ENCODE measurements at regions not wholly inside any gene's neighbourhood (a gene's known extent, or its start where the extent isn't known, plus 50 kb on each side); places are given as distances from the start of the nearest gene placed in this dataset.
"Not testable (repeated sequence)": the region's sequence is repeated elsewhere in the genome, so short reads cannot be mapped to it uniquely, and the experiment has no call there.

DNA sequence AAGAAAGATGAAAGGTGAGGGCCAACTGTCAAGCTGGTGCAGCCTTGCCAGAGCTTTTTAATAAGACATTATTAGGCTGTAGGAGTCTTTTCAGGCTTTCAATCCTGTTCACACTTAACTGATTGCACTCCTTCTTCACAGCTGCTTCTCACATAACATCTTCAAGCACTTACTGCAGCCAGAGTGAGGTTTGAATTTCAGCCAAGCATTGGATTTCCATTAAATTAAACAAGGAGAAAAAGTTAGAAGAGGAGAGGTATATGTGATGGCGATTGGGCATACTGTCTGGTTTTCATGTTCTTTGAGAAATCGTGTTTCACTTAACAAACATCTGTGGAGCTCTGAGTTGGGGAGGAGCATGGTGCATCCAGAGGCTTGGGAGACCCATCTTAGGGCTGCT, 392.8 kb upstream of the LRRC3B start:
- ATAC-seq (ENCODE audit: low read depth in 2 of 2) (no peak), DNase-seq (no peak)
- no peaks in the 10 kb centered on the region for H3K36me3 Mint-ChIP-seq
- Histone ChIP-seq H3K27ac (ENCODE audit: insufficient read depth, low read length, poor library complexity, severe bottlenecking) (no peak overlapping the region), H3K27me3 (ENCODE audit: control insufficient read depth, insufficient read depth, low read length) (no peaks in the 10 kb centered on the region), H3K4me3 (ENCODE audit: low read depth, low read length) (no peak overlapping the region), H3K36me3 (ENCODE audit: control insufficient read depth, insufficient read depth, low read length) (no peaks in the 10 kb centered on the region), H3K9me3 (ENCODE audit: control insufficient read depth in 2 of 2, low read length in 2 of 2) (no peaks in the 10 kb centered on the region), H3K4me1 (ENCODE audit: control insufficient read depth, insufficient read depth, low read length, poor library complexity, severe bottlenecking) (no peaks in the 10 kb centered on the region)
- H3K27me3 Mint-ChIP-seq = no peaks in the 10 kb centered on the region
- no peaks in the 10 kb centered on the region for H3K4me1 Mint-ChIP-seq
- H3K4me3 Mint-ChIP-seq = no peak overlapping the region
- no peak overlapping the region for H3K27ac Mint-ChIP-seq
- peaks cover 0 to 5% (median 2%) of the 10 kb centered on the region in 7 donors for H3K9me3 Mint-ChIP-seq

DNA sequence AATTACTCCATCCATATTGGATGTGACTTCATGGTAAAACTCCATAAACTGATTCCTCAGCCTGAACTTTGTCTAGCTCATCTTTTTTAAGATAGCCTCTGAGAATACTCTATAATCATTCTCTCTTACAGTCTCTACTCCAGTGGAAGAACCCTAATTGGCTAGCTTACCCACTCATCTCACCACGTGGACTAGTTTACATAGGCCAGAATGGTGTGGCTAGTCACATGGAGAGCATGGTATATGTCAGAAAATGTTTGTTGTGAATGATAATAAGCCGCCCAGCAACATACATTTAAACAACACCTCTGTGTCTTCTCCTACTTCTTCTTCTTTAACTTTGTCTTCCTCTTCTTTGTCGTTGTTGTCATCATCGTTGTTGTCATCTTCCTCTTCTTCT, 389.2 kb upstream of the LRRC3B start:
- H3K9me3 Mint-ChIP-seq = peaks cover 0 to 6% (median under 1%) of the 10 kb centered on the region in 7 donors
- no peaks in the 10 kb centered on the region for H3K4me1 ChIP-seq (ENCODE audit: control insufficient read depth, insufficient read depth, low read length, poor library complexity, severe bottlenecking)
- H3K4me3 Mint-ChIP-seq = no peak overlapping the region
- no peaks in the 10 kb centered on the region for H3K36me3 ChIP-seq (ENCODE audit: control insufficient read depth, insufficient read depth, low read length)
- no peaks in the 10 kb centered on the region for H3K36me3 Mint-ChIP-seq
- H3K27me3 ChIP-seq (ENCODE audit: control insufficient read depth, insufficient read depth, low read length) = no peaks in the 10 kb centered on the region
- no peak overlapping the region for H3K4me3 ChIP-seq (ENCODE audit: low read depth, low read length)
- no peaks in the 10 kb centered on the region for H3K9me3 ChIP-seq (ENCODE audit: control insufficient read depth in 2 of 2, low read length in 2 of 2)
- DNase-seq (no peak), ATAC-seq (ENCODE audit: low read depth in 2 of 2) (no peak)
- no peak overlapping the region for H3K27ac ChIP-seq (ENCODE audit: insufficient read depth, low read length, poor library complexity, severe bottlenecking)
- H3K27ac Mint-ChIP-seq = no peak overlapping the region
- no peaks in the 10 kb centered on the region for H3K27me3 Mint-ChIP-seq
- H3K4me1 Mint-ChIP-seq = no peaks in the 10 kb centered on the region

DNA sequence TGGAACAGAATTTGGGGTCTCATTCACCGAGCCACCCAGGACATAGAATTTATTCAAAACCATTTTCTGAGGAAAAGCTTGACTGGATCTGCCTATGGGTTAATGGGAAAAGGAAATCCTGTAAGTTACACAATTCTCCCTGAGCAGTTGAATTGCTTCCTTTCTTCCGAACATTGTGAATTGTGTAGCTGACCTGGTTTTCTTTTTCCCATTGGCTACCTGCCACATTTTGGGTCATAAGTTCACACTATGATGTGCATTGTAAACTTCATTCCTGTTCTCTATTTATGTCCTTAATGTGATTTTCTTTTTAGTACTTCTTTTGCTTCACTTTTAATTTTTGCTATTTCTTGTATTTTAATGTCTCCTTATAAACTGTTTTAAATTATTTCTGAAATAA, 386.0 kb upstream of the LRRC3B start:
- Mint-ChIP-seq H3K36me3 (no peaks in the 10 kb centered on the region), H3K9me3 (peaks cover 0 to 5% (median 0%) of the 10 kb centered on the region in 7 donors), H3K4me1 (no peaks in the 10 kb centered on the region), H3K4me3 (no peak overlapping the region), H3K27me3 (no peaks in the 10 kb centered on the region), H3K27ac (no peak overlapping the region)
- H3K4me3 ChIP-seq (ENCODE audit: low read depth, low read length) = no peak overlapping the region
- H3K27me3 ChIP-seq (ENCODE audit: control insufficient read depth, insufficient read depth, low read length) = no peaks in the 10 kb centered on the region
- H3K27ac ChIP-seq (ENCODE audit: insufficient read depth, low read length, poor library complexity, severe bottlenecking) = no peak overlapping the region
- no peaks in the 10 kb centered on the region for H3K9me3 ChIP-seq (ENCODE audit: control insufficient read depth in 2 of 2, low read length in 2 of 2)
- H3K4me1 ChIP-seq (ENCODE audit: control insufficient read depth, insufficient read depth, low read length, poor library complexity, severe bottlenecking) = no peaks in the 10 kb centered on the region
- no peak for DNase-seq
- no peaks in the 10 kb centered on the region for H3K36me3 ChIP-seq (ENCODE audit: control insufficient read depth, insufficient read depth, low read length)
- ATAC-seq (ENCODE audit: low read depth in 2 of 2) = no peak

DNA sequence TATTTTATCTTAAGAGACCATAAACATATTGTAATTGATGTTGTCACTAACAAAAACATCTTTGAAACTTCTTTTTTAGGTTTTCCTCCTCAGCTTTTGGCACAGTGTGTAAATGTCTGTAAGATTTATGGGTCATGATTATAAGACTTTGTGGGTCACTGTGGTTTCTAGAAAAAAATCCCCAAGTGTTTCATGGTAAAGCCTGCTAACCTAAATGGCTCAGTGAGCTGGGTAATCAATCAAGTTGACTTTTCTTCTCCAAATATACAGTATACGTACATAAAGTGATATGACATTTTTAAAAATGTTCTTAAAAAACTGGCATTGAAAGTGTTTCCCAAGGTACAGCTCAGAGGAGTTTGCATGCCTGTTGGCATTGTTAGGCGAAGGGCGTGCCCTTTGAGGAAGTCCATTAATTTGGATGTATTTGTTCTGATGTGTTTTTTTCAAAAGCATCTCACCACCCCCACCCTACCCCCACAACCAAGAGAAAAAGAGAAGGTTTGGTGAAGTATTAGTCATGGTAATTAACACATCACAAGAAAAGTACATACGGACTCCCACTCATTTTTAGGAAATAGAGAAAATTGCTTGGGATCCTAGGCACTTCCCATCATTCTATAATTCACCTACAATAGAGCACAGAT, 385.4 kb upstream of the LRRC3B start:
- ATAC-seq (ENCODE audit: low read depth in 2 of 2) = no peak
- no peak overlapping the region for H3K4me3 Mint-ChIP-seq
- H3K9me3 ChIP-seq (ENCODE audit: control insufficient read depth in 2 of 2, low read length in 2 of 2) = no peaks in the 10 kb centered on the region
- no peak overlapping the region for H3K27ac Mint-ChIP-seq
- no peaks in the 10 kb centered on the region for H3K27me3 Mint-ChIP-seq
- H3K36me3 Mint-ChIP-seq = no peaks in the 10 kb centered on the region
- H3K27me3 ChIP-seq (ENCODE audit: control insufficient read depth, insufficient read depth, low read length) = no peaks in the 10 kb centered on the region
- peaks cover 0 to 8% (median 2%) of the 10 kb centered on the region in 7 donors for H3K9me3 Mint-ChIP-seq
- H3K36me3 ChIP-seq (ENCODE audit: control insufficient read depth, insufficient read depth, low read length) = no peaks in the 10 kb centered on the region
- no peak overlapping the region for H3K27ac ChIP-seq (ENCODE audit: insufficient read depth, low read length, poor library complexity, severe bottlenecking)
- no peak for DNase-seq
- no peak overlapping the region for H3K4me3 ChIP-seq (ENCODE audit: low read depth, low read length)
- H3K4me1 ChIP-seq (ENCODE audit: control insufficient read depth, insufficient read depth, low read length, poor library complexity, severe bottlenecking) = no peaks in the 10 kb centered on the region
- H3K4me1 Mint-ChIP-seq = no peaks in the 10 kb centered on the region

DNA sequence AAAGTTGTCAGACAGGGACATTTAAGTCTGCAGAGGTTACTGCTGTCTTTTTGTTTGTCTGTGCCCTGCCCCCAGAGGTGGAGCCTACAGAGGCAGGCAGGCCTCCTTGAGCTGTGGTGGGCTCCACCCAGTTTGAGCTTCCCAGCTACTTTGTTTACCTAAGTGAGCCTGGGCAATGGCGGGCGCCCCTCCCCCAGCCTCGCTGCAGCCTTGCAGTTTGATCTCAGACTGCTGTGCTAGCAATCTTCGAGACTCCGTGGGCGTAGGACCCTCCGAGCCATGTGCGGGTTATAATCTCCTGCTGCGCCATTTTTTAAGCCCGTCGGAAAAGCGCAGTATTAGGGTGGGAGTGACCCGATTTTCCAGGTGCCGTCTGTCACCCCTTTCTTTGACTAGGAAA, 378.0 kb upstream of the LRRC3B start:
- H3K4me1 ChIP-seq (ENCODE audit: control insufficient read depth, insufficient read depth, low read length, poor library complexity, severe bottlenecking); H3K36me3 Mint-ChIP-seq; H3K4me3 Mint-ChIP-seq; H3K27me3 ChIP-seq (ENCODE audit: control insufficient read depth, insufficient read depth, low read length); H3K27ac ChIP-seq (ENCODE audit: insufficient read depth, low read length, poor library complexity, severe bottlenecking); DNase-seq; H3K4me1 Mint-ChIP-seq; H3K9me3 ChIP-seq (ENCODE audit: control insufficient read depth in 2 of 2, low read length in 2 of 2); ATAC-seq (ENCODE audit: low read depth in 2 of 2); H3K36me3 ChIP-seq (ENCODE audit: control insufficient read depth, insufficient read depth, low read length); H3K27me3 Mint-ChIP-seq; H3K27ac Mint-ChIP-seq; H3K4me3 ChIP-seq (ENCODE audit: low read depth, low read length): not testable (repeated sequence)
- peaks cover 0 to 12% (median 2%) of the 10 kb centered on the region in 7 donors for H3K9me3 Mint-ChIP-seq

DNA sequence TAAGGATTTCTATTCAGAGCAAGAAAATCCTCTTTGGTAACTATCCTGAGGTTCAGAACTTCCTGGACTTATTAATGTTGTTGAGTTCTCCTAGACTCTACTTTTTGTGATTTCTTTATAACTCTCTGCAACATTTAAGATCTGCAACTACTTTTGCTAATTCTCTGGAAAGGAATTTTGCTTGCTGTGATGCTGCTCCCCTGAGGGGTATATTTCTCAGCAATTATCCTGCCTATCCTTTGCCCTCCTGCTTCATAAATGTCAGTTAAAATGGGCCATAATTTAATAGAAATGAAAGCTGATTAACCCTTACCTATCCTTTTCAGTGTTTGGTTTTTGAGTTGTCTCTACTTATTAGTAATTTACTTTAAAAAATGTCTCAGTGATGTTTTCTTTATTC, 377.3 kb upstream of the LRRC3B start:
- Mint-ChIP-seq H3K9me3 (peaks cover 0 to 12% (median 4%) of the 10 kb centered on the region in 7 donors), H3K27me3 (no peaks in the 10 kb centered on the region), H3K4me3 (no peak overlapping the region), H3K4me1 (no peaks in the 10 kb centered on the region), H3K27ac (no peak overlapping the region), H3K36me3 (no peaks in the 10 kb centered on the region)
- no peaks in the 10 kb centered on the region for H3K9me3 ChIP-seq (ENCODE audit: control insufficient read depth in 2 of 2, low read length in 2 of 2)
- H3K27ac ChIP-seq (ENCODE audit: insufficient read depth, low read length, poor library complexity, severe bottlenecking) = no peak overlapping the region
- DNase-seq = no peak
- no peak for ATAC-seq (ENCODE audit: low read depth in 2 of 2)
- no peaks in the 10 kb centered on the region for H3K36me3 ChIP-seq (ENCODE audit: control insufficient read depth, insufficient read depth, low read length)
- H3K27me3 ChIP-seq (ENCODE audit: control insufficient read depth, insufficient read depth, low read length) = no peaks in the 10 kb centered on the region
- H3K4me3 ChIP-seq (ENCODE audit: low read depth, low read length) = no peak overlapping the region
- H3K4me1 ChIP-seq (ENCODE audit: control insufficient read depth, insufficient read depth, low read length, poor library complexity, severe bottlenecking) = no peaks in the 10 kb centered on the region

DNA sequence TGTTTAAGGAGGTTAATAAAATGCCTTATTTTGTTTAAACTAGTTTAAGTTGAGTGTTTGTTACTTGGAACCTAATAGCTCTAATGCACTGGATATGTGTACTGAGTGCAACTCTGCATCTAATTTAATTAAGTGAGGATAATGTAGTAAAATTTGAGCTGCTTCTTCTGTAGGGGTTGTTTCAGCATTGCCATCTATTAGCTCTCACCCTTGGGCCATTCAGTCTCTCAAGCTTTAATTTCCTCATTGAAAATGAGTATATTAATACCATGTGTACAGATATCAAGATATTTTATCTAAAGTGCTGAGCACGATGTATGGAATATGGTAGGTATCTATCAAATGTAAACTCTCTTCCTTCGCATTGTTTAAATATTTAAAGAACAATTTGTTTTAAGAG, 375.7 kb upstream of the LRRC3B start:
- Mint-ChIP-seq H3K9me3 (peaks cover 0 to 14% (median 4%) of the 10 kb centered on the region in 7 donors), H3K27ac (no peak overlapping the region), H3K4me3 (no peak overlapping the region), H3K4me1 (no peaks in the 10 kb centered on the region), H3K27me3 (no peaks in the 10 kb centered on the region), H3K36me3 (no peaks in the 10 kb centered on the region)
- no peaks in the 10 kb centered on the region for H3K27me3 ChIP-seq (ENCODE audit: control insufficient read depth, insufficient read depth, low read length)
- H3K27ac ChIP-seq (ENCODE audit: insufficient read depth, low read length, poor library complexity, severe bottlenecking) = no peak overlapping the region
- DNase-seq (no peak), ATAC-seq (ENCODE audit: low read depth in 2 of 2) (no peak)
- H3K4me1 ChIP-seq (ENCODE audit: control insufficient read depth, insufficient read depth, low read length, poor library complexity, severe bottlenecking) = no peaks in the 10 kb centered on the region
- no peaks in the 10 kb centered on the region for H3K36me3 ChIP-seq (ENCODE audit: control insufficient read depth, insufficient read depth, low read length)
- H3K4me3 ChIP-seq (ENCODE audit: low read depth, low read length) = no peak overlapping the region
- H3K9me3 ChIP-seq (ENCODE audit: control insufficient read depth in 2 of 2, low read length in 2 of 2) = no peaks in the 10 kb centered on the region

DNA sequence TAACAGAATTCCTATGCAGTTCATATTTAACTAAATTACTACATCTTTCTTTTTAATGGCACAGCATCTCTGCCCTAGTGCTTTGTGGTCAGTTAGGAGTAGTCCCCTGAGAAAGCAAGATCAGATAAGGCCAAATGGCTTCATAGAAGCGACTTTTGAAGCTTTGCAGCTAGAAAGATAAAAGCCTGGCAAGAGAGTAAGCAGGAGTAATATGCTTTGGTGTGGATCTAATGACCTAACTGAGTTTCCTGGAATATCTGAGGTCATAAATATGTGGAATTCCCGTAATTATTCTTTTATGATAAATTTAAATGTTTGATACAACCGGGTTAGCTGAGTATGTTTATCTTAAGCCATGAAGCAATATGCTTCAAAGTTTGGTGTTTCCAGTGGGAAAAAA, 374.9 kb upstream of the LRRC3B start:
- H3K36me3 ChIP-seq (ENCODE audit: control insufficient read depth, insufficient read depth, low read length) = no peaks in the 10 kb centered on the region
- H3K9me3 ChIP-seq (ENCODE audit: control insufficient read depth in 2 of 2, low read length in 2 of 2) = no peaks in the 10 kb centered on the region
- ATAC-seq (ENCODE audit: low read depth in 2 of 2) = no peak
- no peak overlapping the region for H3K4me3 Mint-ChIP-seq
- H3K9me3 Mint-ChIP-seq = peaks cover 0 to 10% (median 2%) of the 10 kb centered on the region in 7 donors
- no peaks in the 10 kb centered on the region for H3K4me1 ChIP-seq (ENCODE audit: control insufficient read depth, insufficient read depth, low read length, poor library complexity, severe bottlenecking)
- no peak overlapping the region for H3K4me3 ChIP-seq (ENCODE audit: low read depth, low read length)
- no peak overlapping the region for H3K27ac Mint-ChIP-seq
- H3K27ac ChIP-seq (ENCODE audit: insufficient read depth, low read length, poor library complexity, severe bottlenecking) = no peak overlapping the region
- DNase-seq = no peak
- H3K36me3 Mint-ChIP-seq = no peaks in the 10 kb centered on the region
- no peaks in the 10 kb centered on the region for H3K27me3 ChIP-seq (ENCODE audit: control insufficient read depth, insufficient read depth, low read length)
- no peaks in the 10 kb centered on the region for H3K4me1 Mint-ChIP-seq
- H3K27me3 Mint-ChIP-seq = no peaks in the 10 kb centered on the region

Data from CD4-positive, CD25-positive, alpha-beta regulatory T cell (primary cell).